HTR-8/SVneo (cell line): ENCODE measurements at regions not wholly inside any gene's neighbourhood (a gene's known extent, or its start where the extent isn't known, plus 50 kb on each side); places are given as distances from the start of the nearest gene placed in this dataset.
"Not testable (repeated sequence)": the region's sequence is repeated elsewhere in the genome, so short reads cannot be mapped to it uniquely, and the experiment has no call there.

ENCODE experiments used
- DNase-seq: peaks from one replicate; pipeline ENCODE4 v3.0.0; 2011; ENCODE audit warnings: low spot score, mixed read lengths; ENCODE audit not compliant: insufficient read length
- FAIRE-seq: peaks from 2 replicates; lab custom pipeline; 2011; peaks lifted over from hg19 to GRCh38; lab: Jason Lieb, UNC

DNA sequence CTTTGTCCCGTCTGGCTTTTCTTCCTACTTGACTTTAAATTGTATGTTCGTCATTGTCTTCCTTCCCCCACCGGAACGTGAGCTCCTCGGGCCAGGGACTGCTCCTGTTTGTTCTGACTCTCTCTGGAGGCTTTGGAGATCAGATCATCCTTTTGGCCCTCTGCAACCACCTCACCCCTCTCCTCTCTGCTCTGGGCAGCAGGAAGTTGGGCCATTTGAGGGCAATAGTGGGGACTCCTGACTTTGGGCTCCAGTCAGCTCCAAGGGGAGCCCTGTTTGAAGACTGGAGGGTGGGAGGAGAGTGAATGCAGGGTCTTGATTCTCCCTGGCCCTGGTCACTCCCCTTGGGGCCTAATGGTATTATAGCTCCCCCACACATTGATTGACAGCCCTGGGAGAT, 186.3 kb upstream of the B3GAT1 start:
- FAIRE-seq = no peak

DNA sequence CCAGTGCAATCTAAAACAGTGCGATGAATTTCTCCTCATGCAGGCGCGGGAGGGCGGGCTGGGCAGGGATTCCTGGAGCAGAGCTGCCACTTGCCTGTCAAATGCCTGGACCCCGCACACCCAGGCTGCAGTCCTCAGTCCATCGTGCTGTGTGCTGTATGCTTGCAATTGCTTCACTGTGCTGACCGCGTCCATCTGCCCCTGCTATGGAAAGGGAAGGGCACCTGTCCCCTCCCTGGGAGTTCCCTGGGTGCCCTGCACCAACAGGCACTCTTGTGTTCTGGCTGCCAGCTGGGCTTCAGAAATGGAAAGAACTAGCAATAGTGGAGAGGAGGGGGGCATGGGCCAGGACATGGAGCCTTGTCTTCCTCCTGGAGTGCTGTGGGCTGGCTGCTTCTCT, 185.4 kb upstream of the B3GAT1 start:
- no peak for DNase-seq
- FAIRE-seq = no peak

More for the DNA sequence above, 186.3 kb upstream of the B3GAT1 start:
- DNase-seq = no peak

DNA sequence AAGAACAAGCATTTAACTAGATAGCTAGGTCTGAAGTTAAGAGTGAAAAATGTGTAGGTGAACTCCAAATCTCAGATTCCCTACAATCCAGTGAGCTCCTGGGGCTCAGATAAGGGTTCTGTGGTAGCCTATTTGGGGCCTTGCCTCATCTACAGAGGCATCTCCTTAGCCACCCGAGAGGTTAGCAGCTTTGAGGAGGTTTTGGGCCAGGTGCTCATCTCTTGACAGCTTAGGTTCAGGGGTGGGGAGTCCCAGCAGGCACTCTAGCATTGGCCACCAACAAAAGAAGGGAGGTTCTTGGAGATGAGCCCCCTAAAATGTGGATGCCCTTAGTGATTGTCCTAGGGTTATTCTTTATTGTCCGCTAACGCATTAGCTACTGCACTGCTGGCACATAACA, 184.4 kb upstream of the B3GAT1 start:
- no peak for DNase-seq
- no peak for FAIRE-seq

DNA sequence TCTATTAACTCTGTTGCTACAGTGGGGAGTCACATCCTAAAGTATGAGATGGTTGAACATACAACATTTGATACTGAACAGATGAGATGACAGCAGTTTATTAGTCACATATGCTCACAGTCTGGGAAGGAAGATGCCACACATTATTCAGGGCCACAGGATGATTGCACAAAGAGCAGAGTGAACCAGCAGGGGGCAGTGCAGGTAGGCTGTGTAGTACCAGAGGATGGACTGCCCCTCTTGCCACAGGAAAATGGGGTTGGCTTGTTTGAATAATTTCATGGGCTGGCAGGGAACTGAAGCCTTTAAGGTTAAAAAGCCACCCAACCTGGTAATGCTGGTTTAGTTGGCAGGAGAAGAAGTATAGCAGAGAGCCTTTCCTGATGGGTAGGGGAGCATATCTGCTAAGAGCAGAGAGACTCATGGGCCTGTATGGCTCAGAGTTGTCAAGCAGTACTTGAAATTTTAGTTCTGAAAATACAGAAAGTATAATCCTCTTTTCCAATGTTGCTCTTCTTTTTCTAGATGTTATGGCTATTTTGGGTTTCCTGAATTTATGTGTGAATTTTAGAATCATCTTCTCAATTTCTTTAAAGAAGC, 180.4 kb upstream of the B3GAT1 start:
- DNase-seq (no peak), FAIRE-seq (no peak)

- DNase-seq = no peak
- FAIRE-seq = no peak
These were observed 179.3 kb upstream of the B3GAT1 start for GRCh38 chr11:134591338-134591737.

DNA sequence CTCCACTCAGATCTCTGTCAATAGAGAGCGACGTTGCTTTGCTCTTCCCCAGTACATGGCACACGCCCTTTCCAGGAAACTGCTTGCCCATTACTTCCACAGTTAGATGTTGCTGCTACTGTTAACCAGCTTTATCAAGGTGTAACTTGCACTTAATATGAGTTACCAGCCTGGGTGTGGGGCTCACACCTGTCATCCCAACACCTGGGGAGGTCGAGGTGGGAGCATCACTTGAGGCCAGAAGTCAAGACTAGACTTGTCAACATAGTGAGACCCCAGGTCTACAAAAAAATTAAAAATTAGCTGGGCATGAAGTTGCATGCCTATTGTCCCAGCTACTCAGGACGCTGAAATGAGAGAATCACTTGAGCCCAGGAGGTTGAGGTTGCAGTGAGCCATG, 177.1 kb upstream of the B3GAT1 start:
- FAIRE-seq (no peak), DNase-seq (no peak)

DNA sequence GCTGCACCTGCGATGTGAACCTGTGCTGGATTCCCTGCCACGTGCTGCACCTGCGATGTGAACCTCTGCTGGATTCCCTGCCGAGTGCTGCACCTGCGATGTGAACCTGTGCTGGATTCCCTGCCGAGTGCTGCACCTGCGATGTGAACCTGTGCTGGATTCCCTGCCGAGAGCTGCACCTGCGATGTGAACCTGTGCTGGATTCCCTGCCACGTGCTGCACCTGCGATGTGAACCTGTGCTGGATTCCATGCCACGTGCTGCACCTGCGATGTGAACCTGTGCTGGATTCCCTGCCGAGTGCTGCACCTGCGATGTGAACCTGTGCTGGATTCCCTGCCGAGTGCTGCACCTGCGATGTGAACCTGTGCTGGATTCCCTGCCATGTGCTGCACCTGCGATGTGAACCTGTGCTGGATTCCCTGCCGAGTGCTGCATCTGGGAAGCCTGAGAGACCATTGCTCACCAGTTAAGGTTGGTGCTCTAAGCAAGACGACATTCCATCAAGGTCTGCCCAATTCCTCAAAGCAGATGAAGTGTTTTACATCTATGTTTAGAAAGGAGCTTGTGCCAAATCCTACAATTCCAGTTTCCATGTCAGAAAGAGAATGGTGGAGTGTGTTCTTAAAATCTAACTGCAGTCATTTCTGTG, 176.5 kb upstream of the B3GAT1 start:
- DNase-seq, FAIRE-seq: not testable (repeated sequence)

DNA sequence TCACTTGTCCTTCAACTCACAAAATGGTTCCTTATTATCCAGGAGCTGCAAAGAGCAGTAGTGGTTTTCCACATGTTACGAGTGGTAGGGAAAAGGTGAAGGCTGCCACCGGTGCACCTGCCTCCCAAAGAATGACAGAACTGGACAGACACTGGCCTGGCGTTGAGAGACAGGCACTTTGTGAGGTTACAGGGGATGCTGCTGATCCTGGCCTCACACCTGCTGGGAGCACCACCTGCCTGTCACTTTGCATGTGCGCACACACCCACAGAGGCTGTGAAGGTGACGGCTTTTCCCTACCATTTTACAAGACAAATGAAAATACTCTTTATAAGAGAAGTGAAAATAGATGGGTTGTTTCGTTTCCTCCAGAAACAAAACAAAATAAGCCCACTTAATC, 175.3 kb upstream of the B3GAT1 start:
- DNase-seq = no peak
- no peak for FAIRE-seq

GRCh38 chr11:134586726-134587125, 174.7 kb upstream of the B3GAT1 start:
- FAIRE-seq = no peak
- no peak for DNase-seq

DNA sequence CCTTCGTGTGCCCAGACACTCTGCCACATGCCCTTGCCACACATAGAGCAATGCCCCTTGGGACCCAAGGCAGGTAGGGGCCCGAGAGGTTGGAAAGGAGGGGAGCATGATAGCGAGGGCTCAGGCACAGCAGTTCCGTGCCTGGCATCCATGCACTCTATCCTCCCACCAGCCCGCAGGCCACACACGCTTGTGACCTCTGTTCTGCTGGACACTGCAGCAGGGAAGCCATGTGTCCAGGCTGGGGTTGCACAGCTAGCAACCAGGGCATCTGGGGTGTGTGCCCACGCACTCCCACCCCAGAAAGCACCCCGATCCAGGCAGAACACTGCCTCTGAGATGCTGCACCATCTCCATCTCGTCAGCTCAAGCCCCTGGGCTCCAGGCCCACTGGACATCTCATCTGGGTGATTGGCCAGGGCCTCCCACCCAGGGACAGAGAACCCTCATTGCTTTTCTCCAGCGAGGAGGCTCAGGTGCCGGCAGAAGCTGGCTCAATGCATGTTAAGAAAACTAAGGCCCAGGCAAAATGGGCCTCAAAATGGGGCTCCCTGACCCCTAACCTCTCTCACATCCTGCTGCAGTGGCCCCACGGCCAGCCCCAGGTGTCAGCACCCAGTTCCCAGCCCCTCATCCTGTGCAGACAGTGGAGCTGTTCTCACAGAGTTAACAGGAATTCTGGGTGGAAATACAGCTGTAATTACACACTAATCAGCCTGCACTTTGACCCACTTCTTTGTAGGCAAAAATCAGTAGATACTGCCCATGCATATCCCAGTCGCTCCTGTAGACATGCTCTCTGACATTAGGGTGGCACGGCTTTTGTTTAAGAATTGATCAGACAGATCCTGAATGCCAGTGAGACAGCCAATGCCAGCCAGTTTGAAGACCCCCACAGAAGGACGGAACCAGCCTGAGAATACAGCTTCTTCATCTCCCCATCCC, 173.9 kb upstream of the B3GAT1 start:
- FAIRE-seq = no peak

GRCh38 chr11:134584706-134585445, 172.8 kb upstream of the B3GAT1 start:
- FAIRE-seq (no peak), DNase-seq (no peak)

More for the DNA sequence above, 173.9 kb upstream of the B3GAT1 start:
- no peak for DNase-seq

DNA sequence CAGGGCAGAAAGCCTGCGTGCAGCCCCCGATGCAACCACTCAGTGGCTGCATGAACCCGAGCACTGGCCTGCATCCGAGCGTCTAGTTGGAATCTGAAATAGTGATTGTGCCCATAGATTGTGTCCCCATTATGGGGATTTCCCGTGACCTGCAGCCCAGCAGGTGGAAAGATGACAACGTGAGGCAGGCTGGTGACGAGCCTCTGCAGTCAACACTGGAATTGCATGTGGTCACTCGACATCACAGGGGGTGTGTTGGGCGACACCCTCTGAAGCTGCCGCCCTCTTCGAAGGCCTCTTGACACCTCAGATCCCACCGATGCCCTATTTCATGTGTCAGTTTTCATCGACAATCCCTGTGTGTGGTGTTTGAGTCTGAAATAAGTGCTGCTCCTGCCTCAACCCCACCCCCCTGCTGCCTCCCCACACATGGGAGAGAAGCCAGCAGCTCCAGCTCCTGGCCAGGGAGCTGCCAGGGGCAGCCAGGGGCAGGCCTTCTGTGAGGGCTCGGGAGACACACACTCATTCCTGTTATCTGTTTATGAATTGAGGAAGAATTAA, 172.0 kb upstream of the B3GAT1 start:
- FAIRE-seq (no peak), DNase-seq (no peak)

- DNase-seq = no peak
- FAIRE-seq = no peak
These were observed 171.5 kb upstream of the B3GAT1 start for GRCh38 chr11:134583397-134583990.

DNA sequence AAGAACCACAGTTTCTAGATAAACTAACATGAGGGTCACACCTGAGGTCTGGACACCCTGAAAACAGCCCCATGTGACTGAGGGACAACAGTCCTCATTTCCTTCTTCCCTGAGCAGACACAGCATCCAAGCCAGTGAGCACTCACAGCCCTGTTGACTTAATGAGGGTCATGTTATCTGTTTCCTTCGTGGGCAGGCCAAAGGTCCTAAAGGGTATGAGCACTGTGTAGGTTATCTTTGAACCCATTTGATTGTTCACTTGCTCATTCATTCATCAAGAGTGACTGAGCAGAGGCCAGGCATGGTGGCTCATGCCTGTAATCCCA, 170.7 kb upstream of the B3GAT1 start:
- DNase-seq (no peak), FAIRE-seq (no peak)

- no peak for DNase-seq
These were observed 170.1 kb upstream of the B3GAT1 start for GRCh38 chr11:134581966-134582769.

DNA sequence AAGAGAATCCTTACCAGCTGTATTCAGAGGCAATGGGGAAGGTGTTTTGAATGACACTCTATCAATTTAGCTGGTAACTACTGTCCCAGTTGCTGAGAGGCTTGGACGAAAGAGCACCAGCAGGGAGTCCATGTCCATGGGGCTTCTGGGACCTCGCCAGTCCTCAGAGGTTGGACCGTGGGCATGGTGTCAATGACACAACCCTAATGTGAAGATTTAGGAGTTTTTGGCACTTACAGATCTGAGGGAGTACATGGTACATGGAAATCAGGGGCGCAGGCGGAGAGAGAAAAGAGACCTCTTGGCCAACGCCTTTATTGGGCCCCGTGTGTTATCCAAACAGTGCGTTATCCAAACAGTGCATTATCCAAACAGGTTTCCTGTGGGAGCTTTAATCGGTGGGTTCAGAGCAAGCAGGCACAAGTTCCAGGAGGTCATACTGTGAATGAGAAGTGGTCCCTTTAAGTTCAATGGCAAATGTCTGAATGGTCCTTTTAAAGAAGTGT, 169.1 kb upstream of the B3GAT1 start:
- FAIRE-seq (no peak), DNase-seq (no peak)

More at GRCh38 chr11:134581966-134582769, 170.1 kb upstream of the B3GAT1 start:
- no peak for FAIRE-seq

- DNase-seq (no peak), FAIRE-seq (no peak)
These were observed 168.6 kb upstream of the B3GAT1 start for GRCh38 chr11:134580610-134580975.

DNA sequence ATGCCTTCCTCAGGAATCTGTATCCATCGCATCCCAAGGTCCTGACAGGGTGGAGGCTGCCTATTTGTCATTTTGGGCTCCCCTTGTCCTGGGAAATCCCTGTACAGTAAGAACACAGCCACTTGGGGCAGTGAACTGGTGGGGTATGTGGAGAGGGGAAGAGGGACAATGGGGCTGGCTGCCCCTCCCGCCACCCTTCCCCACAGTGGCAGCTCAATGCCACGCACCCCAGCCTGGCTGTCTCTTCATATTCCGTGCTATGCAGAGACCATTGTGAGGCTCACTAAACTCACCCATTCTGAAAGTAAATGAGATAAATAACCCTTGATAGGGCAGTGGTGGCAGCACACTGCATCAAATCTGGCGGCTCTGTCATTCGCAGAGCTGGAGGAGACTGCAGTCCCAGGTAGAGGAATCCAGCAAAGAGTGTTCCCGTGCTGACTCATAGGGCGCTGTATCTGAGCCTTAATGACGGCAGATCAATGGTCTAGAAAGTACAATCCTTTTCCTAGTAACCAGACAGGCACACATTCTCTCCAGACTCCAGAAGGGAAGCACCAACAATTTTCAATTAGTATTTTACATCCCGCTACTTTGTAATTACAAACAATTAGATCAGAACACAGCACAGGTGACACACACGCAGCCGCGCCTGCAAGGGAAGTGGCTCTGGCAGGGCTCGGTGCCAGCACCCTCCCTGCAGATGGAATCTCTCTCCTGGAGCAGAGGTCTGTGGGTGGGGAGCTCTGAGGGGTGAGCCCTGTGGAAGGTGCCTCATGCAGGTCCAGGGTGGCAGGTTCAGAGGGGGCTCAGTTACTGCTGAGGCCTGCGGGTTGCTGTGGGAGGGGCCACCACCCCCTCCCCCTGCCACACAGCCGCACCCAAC, 167.9 kb upstream of the B3GAT1 start:
- no peak for DNase-seq
- no peak for FAIRE-seq
